Daoy (cell line): ENCODE measurements at regions not wholly inside any gene's neighbourhood (a gene's known extent, or its start where the extent isn't known, plus 50 kb on each side); places are given as distances from the start of the nearest gene placed in this dataset.

Experiments used
- DNase-seq: peaks from one replicate; pipeline ENCODE4 v3.0.0-alpha.2; 2015; ENCODE audit warnings: low read depth

DNA sequence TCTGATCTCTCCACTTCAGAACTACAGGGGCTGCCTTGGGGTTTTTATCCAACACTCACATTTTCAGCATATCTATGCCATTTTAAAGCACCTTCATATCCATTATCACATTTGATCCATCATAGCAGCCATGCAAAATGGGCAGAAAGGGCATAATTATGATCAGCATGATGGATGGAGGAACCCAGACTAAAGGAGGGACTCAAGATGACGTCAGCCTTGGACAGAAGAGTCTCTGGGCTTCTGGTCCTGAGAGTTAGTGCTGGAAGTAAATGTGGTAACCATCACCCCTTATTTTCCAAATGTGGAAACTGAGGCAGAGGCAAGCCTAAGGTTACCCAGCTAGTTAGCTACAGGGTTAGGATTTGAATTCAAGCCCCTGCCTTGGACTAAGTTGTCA is 273.1 kb downstream of the DRD1 start:
- no peak for DNase-seq

DNA sequence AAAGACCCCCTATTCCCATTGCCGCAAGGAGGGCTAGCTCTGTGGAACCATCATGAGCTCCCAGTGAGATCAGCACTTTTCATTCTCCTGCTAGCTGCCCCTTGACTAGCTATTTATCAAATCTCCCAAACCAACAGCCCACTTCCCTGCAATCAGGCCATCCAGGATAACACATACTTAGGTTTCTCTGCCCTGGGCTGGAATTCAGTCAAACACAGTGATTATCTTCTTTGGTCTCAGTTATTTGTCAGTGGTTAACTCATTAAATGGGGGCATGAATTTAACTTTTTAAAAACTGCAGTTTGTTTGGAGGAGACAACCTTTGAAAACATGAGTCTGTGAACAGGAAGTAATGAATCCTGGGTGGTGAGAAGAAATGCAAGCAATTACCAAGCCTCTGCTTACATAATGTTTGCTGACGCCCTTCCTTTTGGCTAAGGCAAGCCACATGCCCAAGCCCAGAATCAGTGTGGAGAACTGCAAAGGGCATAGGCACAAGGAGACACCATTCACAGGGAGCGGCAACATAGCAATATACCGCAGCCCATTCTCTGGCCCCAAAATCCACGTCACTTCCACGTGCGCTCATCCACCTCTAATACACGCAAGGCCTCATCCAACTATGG is 275.0 kb downstream of the DRD1 start:
- DNase-seq: no peak

DNA sequence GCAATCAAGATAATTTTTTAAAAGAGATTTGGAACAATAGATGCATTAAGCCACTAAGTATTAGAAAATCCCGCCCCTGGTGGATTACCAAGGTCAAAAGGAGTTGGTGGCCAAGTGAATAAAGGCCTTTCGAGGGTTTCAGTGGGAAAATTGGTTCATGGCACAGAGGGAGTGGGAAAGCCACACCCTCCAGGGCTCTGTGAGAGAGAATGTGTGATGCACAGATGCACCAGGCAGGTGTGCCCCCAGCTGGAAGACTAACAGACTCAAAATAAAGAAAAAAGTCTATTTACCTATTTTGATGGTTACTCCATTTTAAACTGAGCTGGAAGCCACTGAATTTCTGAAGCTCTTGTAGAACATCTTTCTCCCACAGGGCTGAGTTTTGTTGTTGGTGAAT is 278.0 kb downstream of the DRD1 start:
- DNase-seq: no peak

GRCh38 chr5:175163586-175164275 is 280.3 kb downstream of the DRD1 start:
- no peak for DNase-seq

DNA sequence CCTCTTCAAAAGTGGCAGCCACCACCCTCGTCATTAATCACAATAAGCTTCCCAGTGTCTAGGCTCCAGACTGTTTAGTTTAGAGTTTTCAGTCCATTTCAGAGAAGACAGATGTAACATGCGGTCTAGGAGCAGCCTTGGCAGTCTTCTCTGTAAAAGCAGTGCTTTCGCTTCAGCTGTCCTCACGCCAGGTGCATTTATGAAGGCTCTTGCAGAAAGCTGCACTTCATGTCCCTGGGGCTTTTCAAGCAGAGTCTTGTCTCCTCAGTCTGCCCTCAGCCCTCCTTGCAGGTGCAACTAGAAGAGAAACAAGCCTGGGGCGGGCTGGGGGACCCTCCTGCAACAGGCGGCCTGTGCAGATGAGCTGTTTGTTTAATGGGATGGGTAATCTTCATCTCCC is 281.9 kb downstream of the DRD1 start:
- DNase-seq: no peak

GRCh38 chr5:175159956-175160355 is 284.0 kb downstream of the DRD1 start:
- DNase-seq: no peak

GRCh38 chr5:175148636-175149172 is 295.3 kb downstream of the DRD1 start:
- no peak for DNase-seq

- no peak for DNase-seq
Measured at GRCh38 chr5:175146733-175147132, 297.2 kb downstream of the DRD1 start.

GRCh38 chr5:175141421-175141820 is 302.6 kb downstream of the DRD1 start:
- no peak for DNase-seq

GRCh38 chr5:175133185-175133584 is 310.8 kb downstream of the DRD1 start:
- no peak for DNase-seq

DNA sequence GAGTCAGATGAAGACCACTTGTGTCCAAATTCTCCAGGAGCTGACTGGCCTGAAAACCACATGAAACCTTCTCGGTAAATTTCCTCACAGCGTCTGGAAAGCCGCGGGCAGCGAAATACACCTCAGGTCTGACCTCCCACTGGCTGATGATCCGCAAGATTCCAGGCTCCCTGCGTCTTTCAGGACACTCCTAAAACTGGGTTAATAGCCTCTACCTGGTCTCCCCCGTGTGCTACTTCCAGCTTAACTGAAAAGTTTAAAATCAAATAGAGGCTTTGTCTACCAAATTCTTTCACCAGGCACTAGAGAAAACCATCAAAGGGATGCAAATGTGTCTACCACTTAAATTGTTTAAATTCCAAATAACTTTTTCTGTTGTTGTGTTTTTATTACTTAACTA is 312.6 kb downstream of the DRD1 start:
- no peak for DNase-seq

DNA sequence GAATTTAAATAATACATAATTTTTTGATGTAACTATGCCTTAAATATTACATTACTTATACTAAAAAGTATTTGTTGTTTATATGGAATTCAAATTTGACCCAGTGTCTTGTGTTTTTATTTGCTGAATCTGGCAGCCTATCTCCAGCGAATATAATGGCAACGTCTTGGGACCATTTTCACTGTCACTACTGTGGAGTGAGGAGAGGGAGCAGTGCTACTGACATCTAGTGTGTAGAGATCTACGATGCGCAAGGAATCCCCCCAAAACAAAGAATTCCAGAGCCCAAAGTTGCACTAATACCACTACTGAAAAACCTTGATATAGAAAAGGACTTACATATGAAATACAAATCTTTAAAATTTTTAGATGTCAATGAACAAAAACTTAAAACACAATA is 314.4 kb downstream of the DRD1 start:
- no peak for DNase-seq

DNA sequence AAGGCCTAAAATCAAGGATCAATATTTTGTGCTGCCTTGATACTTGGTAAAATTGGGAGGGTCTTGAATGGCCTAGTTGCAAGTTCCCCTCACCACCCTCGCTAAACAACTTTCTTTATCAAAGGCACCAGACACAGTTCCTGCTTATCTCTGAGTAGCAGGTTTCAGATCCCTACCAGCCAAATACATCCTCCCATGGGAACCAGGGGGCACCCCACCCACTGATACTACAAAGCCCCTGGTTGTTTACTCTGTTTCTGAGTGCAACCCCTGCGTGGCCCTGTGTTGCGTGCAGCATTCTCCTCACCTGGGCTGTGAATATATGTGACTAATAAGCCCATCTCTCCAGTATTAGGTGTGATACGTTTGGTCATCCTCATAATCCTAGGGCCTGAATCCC is 314.9 kb downstream of the DRD1 start:
- DNase-seq: no peak

DNA sequence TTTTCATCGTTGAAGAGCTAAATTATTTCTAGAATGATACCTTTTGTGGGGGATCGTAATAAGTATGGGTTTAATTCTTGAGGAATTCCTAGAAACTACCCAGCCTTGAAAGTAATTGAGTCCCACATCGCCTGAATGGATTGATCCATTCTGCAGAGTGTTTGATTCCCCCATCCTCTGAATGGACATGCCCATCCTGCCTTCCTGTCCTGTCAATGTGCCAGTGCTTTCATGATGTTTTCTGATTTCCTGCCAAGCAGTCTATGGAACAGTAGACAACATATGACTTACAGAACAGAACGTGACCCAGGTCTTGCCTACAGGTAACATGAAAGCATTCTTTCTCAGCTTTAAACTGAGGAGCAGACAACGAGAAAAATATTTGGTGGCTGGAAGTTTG is 319.2 kb downstream of the DRD1 start:
- no peak for DNase-seq

GRCh38 chr5:175124251-175124813 is 319.6 kb downstream of the DRD1 start:
- no peak for DNase-seq

DNA sequence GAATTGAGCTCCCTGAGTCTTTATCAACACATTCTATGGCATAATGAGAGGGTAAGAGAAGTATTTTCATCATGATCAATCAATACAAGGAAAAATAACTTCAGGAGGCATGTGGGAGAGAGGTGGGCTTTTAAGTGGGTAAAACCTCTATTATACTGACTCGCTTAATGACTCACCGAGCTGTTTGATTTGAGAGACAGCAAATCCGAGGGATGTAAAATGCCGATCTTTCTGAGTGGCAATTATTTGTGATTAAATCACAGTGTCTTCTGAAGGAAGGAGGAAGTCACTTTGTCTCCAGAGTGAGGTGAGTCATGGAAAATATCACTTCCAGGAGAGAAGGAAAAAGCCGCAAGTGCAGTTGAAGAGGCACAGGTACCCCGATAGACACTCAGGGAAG is 320.4 kb downstream of the DRD1 start:
- peak; percentile 14 for DNase-seq

DNA sequence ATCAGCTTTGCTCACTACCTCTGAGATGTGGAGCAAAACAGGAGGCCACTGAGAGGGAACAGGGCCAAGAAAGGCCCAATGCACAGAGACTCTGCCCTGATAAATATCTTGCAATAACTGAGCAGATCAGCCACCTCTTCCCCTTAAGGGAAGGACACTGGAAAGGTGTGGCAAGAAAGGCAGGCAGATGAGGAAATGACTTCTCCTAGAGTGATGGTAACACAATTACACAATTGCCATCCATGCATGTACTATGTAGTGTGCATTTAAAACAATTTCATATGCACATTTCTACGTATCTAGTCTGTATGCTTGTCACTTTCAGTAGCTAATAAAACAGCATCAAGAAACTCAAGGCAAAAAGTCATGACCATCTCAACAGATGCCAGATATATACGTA is 322.5 kb downstream of the DRD1 start:
- no peak for DNase-seq

GRCh38 chr5:175120412-175120811 is 323.6 kb downstream of the DRD1 start:
- no peak for DNase-seq

DNA sequence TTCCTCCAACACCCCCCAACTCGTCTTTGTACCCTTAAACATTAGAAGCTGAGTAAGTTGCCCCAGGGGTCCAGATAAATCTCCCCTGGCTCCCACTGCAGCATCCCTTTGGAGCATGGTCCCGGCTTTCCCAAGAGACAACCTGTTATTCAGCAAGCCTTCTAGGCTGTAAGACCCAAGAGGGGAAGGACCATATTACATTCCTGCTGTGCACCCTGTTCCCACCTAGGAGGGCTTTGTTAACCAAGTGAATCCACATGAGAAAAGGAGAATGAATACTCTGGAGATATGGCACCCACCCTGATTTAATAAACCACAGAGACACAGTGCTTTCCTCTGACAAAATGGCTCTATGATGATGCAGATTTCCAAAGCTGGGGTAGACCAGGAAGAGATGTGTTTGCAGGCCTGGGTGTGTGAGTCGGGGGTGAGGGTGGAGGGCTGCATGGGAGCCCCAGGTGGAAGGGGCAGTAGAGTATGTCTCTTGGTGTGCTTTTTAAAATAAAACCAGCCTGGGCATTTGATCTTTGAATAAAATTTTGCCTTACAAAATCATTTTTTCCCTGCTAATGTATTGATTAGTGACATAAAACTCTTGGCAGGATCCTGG is 325.2 kb downstream of the DRD1 start:
- no peak for DNase-seq

DNA sequence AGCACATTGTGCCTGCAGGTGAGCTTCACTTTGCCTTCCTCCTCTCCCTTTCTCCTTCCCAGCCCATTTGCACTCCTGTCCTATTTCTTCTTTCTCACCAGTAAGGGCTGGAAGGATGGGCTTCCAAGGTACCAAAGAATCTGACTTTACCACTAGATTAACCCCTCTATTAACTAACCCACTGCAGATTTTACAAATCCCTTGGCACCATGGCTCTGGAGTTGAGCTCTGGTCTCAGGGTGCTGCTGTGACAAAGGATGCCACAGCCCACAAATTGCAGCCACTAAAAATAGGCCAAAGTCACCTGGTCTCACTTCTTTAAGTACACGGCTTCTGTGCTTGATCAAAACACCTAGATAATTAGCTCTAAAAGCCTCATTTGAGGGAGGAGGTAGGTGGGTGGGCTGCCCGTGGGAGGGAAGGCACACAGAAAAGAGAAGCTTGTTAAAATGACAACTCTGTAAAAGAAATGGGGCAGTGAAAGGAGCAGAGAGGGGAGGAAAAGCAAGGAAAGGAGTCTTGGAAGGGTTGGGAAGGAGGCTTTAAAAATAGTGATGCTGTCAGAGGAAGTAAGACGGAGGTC is 327.4 kb downstream of the DRD1 start:
- no peak for DNase-seq

GRCh38 chr5:175115831-175116230 is 328.2 kb downstream of the DRD1 start:
- DNase-seq: no peak

DNA sequence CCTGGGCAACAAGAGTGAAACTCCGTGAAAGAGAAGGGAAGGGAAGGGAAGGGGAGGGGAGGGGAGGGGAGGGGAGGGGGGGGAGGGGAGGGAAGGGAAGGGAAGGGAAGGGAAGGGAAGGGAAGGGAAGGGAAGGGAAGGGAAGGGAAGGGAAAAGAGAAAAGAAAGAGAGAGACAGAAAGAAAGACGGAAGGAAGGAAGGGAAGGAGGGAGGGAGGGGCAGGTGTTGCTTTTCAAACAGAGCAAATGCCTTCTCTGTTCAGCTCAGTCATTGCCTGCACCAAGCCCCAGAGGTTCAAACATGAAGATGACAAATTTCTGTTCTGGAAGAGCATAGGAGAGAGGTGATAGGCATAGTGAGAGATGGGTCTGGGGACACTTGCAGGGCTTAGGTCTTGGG is 330.0 kb downstream of the DRD1 start:
- DNase-seq: no peak
